IPS DF 19.7 (cell line): ENCODE measurements at regions not wholly inside any gene's neighbourhood (a gene's known extent, or its start where the extent isn't known, plus 50 kb on each side); places are given as distances from the start of the nearest gene placed in this dataset.
"Not testable (repeated sequence)": the region's sequence is repeated elsewhere in the genome, so short reads cannot be mapped to it uniquely, and the experiment has no call there.

Source experiments
- DNase-seq: peaks from one replicate; pipeline ENCODE4 v3.0.0-alpha.2; 2013; ENCODE audit warnings: low read depth, low spot score

GRCh38 chr6:56746767-56747504, 104.2 kb upstream of the DST start:
- no peak for DNase-seq

GRCh38 chr6:56745971-56746370, 103.3 kb upstream of the DST start:
- no peak for DNase-seq

GRCh38 chr6:56745081-56745480, 102.4 kb upstream of the DST start:
- no peak for DNase-seq

GRCh38 chr6:56744528-56744927, 101.8 kb upstream of the DST start:
- DNase-seq: no peak

GRCh38 chr6:56742122-56742791, 99.6 kb upstream of the DST start:
- DNase-seq: no peak

GRCh38 chr6:56741472-56741871, 98.8 kb upstream of the DST start:
- DNase-seq: no peak

GRCh38 chr6:56739836-56740815, 97.4 kb upstream of the DST start:
- no peak for DNase-seq

GRCh38 chr6:56736804-56737203, 94.1 kb upstream of the DST start:
- no peak for DNase-seq

GRCh38 chr6:56734335-56734734, 91.6 kb upstream of the DST start:
- DNase-seq: no peak

GRCh38 chr6:56733211-56733697, 90.6 kb upstream of the DST start:
- DNase-seq: no peak

GRCh38 chr6:56732517-56732916, 89.8 kb upstream of the DST start:
- DNase-seq: no peak

- DNase-seq: no peak
Measured at GRCh38 chr6:56730663-56731529, 88.2 kb upstream of the DST start.

- no peak for DNase-seq
Measured at GRCh38 chr6:56729719-56730118, 87.0 kb upstream of the DST start.

- DNase-seq: not testable (repeated sequence)
Measured at GRCh38 chr6:56729166-56729565, 86.5 kb upstream of the DST start.

- no peak for DNase-seq
Measured at GRCh38 chr6:56727097-56727850, 84.6 kb upstream of the DST start.

- no peak for DNase-seq
Measured at GRCh38 chr6:56725254-56725653, 82.6 kb upstream of the DST start.

- DNase-seq: no peak
Measured at GRCh38 chr6:56724455-56724854, 81.8 kb upstream of the DST start.

- DNase-seq: no peak
Measured at GRCh38 chr6:56720882-56721281, 78.2 kb upstream of the DST start.

GRCh38 chr6:56720202-56720601, 77.5 kb upstream of the DST start:
- DNase-seq: not testable (repeated sequence)
